Colonic mucosa (tissue), 4 donors: ENCODE measurements at regions not wholly inside any gene's neighbourhood (a gene's known extent, or its start where the extent isn't known, plus 50 kb on each side); places are given as distances from the start of the nearest gene placed in this dataset.

Source experiments
- DNase-seq: peaks from one replicate; pipeline ENCODE4 v3.0.0-alpha.2; 2020
- H3K27ac ChIP-seq: fragments of 200-600 bp; one replicate; pipeline ENCODE4 v1.8.0; 2021
- H3K27me3 ChIP-seq: fragments of 200-600 bp; one replicate; pipeline ENCODE4 v1.8.0; 2021
- H3K36me3 ChIP-seq: fragments of 200-600 bp; one replicate; pipeline ENCODE4 v1.8.0; 2021
- H3K4me1 ChIP-seq: fragments of 200-600 bp; one replicate; pipeline ENCODE4 v1.8.0; 2021; ENCODE audit warnings: mild to moderate bottlenecking
- H3K4me3 ChIP-seq: fragments of 200-600 bp; one replicate; pipeline ENCODE4 v1.8.0; 2021
- H3K9ac ChIP-seq, 2 donors: one replicate each; pipeline ENCODE4 v1.7.0; 2013; ENCODE audit warnings: control low read depth in 2 of 2, low read depth in 2 of 2, low read length in 2 of 2
- H3K9me3 ChIP-seq: fragments of 200-600 bp; one replicate; pipeline ENCODE4 v1.8.0; 2021
- intact Hi-C: fragments of 100-400 bp; cut with DNase I; formaldehyde crosslinking; loops from one replicate; pipeline ENCODE4 v1.14.1; 2022
- TF ChIP-seq, protein P1 (sequence below): fragments of 200-600 bp; IDR thresholded peaks from one replicate; pipeline ENCODE4 v1.8.0; 2022; ENCODE audit warnings: antibody characterized with exemption, mild to moderate bottlenecking
- donor health status: healthy.
- donor health status: DM: no; HTN: no; CAD: no.
- donor health status: DM: no; HTN: no; CAD: no.

DNA sequence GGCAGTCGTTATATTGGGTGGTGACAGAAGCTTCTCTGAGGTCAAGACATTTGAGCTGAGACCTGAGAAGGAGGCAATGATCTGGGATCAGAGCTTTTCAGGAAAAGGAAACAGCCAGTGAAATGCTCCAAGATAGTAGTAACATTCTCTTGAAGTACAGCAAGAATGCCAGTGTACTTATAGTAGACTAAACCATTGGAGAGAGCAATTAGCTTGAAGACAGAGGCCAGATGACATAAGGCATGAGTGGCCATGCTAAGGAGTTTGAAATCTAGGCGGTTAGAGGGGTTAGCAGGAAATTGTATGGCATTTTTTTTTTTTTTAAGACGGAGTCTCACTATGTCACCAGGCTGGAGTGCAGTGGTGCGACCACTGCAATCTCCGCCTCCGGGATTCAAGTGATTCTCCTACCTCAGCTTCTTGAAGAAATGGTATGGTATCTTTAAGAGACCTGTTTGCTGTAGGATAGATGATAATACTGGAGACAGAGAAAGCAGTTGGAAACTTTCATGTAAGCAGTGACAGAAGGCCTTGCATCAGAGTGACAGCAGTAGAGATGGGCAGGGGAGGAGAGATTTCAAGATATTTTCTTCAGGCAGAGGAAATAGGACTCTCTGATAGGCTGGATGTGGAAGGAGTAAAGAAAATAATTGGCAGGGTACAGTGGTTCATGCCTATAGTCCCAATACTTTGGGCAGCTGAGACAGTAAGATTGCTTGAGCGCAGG is 482.2 kb upstream of the PAPPA start:
- no peaks in the 10 kb centered on the region for H3K36me3 ChIP-seq
- no peaks in the 10 kb centered on the region for H3K9me3 ChIP-seq
- H3K4me3 ChIP-seq = no peak overlapping the region
- no peaks in the 10 kb centered on the region for H3K4me1 ChIP-seq
- intact Hi-C loops = no loop called here
- H3K9ac ChIP-seq = no peak overlapping the region
- H3K27me3 ChIP-seq = no peaks in the 10 kb centered on the region
- TF ChIP-seq, protein P1, sequence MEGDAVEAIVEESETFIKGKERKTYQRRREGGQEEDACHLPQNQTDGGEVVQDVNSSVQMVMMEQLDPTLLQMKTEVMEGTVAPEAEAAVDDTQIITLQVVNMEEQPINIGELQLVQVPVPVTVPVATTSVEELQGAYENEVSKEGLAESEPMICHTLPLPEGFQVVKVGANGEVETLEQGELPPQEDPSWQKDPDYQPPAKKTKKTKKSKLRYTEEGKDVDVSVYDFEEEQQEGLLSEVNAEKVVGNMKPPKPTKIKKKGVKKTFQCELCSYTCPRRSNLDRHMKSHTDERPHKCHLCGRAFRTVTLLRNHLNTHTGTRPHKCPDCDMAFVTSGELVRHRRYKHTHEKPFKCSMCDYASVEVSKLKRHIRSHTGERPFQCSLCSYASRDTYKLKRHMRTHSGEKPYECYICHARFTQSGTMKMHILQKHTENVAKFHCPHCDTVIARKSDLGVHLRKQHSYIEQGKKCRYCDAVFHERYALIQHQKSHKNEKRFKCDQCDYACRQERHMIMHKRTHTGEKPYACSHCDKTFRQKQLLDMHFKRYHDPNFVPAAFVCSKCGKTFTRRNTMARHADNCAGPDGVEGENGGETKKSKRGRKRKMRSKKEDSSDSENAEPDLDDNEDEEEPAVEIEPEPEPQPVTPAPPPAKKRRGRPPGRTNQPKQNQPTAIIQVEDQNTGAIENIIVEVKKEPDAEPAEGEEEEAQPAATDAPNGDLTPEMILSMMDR = no peak
- no peak overlapping the region for H3K27ac ChIP-seq
- no peak for DNase-seq

DNA sequence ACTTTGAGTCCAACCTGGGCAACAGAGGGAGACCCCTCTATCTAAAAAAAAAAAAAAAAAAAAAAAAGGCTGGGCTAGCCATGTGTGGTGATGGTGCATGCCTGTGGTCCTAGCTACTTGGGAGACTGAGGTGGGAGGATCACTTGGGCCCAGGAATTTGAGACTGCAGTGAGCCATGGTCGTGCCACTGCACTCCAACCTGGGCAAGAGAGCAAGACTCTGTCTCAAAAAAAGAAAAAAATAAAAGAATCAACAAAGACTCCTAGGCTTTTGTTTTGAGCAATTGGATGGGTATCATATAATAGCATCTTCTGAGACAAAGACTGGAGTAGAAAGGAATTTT is 481.7 kb upstream of the PAPPA start:
- intact Hi-C loops = no loop called here
- H3K36me3 ChIP-seq = no peaks in the 10 kb centered on the region
- no peak overlapping the region for H3K27ac ChIP-seq
- no peak overlapping the region for H3K9ac ChIP-seq
- H3K9me3 ChIP-seq = no peaks in the 10 kb centered on the region
- H3K4me3 ChIP-seq = no peak overlapping the region
- no peak for DNase-seq
- no peaks in the 10 kb centered on the region for H3K27me3 ChIP-seq
- H3K4me1 ChIP-seq = no peaks in the 10 kb centered on the region
- TF ChIP-seq, protein P1 = no peak

DNA sequence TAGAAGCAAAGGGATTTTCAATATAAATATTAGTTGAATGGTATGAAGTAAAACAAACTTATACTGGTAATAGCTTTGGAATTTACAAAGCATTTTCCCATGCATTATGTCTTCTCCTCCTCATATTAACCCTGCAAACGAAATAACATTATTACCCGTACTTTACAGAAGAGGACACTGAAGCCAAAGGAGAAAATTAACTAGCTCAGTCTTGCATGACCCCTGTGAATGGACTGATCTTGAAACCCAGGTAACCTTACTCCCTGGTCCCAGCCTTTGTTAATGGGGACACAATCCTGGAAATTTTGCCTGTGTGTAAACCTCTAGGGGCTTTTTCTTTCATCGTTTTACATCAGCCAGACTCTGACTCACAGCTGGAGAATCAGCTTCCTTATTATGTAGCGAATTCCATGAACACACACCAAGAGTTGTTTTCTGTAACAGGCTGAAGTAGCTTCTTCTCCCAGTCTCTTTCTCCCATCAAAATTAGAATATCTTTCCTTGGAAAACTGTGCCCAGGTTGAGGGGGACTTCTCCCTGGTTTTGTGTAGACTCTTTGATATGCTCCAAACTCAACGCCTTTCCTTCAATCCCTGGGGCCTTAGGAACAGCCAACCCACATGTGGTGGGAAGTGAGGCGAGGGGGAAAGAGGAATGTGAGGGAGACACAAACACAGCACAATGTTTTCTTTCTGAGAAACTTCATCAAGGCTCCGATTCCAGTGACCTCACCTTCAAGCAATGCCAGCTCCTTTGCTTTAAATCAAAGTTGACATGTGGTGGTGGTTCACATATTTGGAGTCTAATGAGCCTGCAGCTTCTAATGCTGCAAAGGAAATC is 480.9 kb upstream of the PAPPA start:
- H3K36me3 ChIP-seq = no peaks in the 10 kb centered on the region
- no peak overlapping the region for H3K4me3 ChIP-seq
- DNase-seq = no peak
- no peaks in the 10 kb centered on the region for H3K4me1 ChIP-seq
- H3K9ac ChIP-seq = no peak overlapping the region
- no peaks in the 10 kb centered on the region for H3K9me3 ChIP-seq
- no peak overlapping the region for H3K27ac ChIP-seq
- TF ChIP-seq, protein P1 = no peak
- H3K27me3 ChIP-seq = no peaks in the 10 kb centered on the region
- intact Hi-C loops = no loop called here

DNA sequence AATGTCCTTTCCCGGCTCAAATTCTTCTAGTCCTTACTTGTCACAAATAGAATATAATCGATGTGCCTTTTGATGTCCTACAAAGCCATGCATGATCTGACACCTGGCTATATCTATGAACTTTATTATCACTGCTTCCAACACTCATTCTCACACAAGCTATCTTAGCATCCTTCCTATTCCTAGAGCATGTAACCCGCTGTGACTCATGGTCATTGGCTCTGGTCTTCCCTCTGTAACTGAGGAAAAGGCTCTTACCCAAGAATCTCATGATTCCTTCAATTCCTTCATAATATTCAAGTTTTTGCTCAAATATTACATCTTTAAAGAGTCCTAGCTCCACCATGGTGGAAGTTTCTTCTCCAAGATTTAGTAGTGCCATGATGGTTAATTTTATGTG is 480.0 kb upstream of the PAPPA start:
- no peaks in the 10 kb centered on the region for H3K36me3 ChIP-seq
- no peaks in the 10 kb centered on the region for H3K4me1 ChIP-seq
- TF ChIP-seq, protein P1 = no peak
- intact Hi-C loops = no loop called here
- H3K27me3 ChIP-seq = no peaks in the 10 kb centered on the region
- no peak overlapping the region for H3K4me3 ChIP-seq
- no peaks in the 10 kb centered on the region for H3K9me3 ChIP-seq
- H3K27ac ChIP-seq = no peak overlapping the region
- no peak overlapping the region for H3K9ac ChIP-seq
- no peak for DNase-seq

DNA sequence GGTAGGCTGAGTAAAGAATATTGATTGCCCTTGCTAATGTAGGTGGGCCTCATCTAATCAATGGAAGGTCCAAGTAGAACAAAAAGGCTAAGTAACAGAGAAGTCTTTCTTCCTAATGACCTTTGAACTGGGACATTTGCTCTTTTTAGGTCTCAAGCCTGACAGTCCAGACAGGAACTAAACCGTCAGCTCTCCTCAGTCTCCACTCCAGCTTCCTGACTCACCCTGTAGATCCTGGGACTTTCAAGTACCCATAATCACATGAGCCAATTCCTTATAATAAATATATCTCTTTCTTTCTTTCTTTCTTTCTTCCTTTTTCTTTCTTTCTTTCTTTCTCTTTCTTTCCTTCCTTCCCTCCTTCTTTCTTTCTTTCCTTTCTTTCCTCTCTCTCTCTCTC is 479.5 kb upstream of the PAPPA start:
- no peak overlapping the region for H3K27ac ChIP-seq
- intact Hi-C loops = no loop called here
- TF ChIP-seq, protein P1 = no peak

More for the DNA sequence above, 479.5 kb upstream of the PAPPA start:
- Histone ChIP-seq H3K4me1 (no peaks in the 10 kb centered on the region), H3K9ac (no peak overlapping the region), H3K4me3 (no peak overlapping the region), H3K27me3 (no peaks in the 10 kb centered on the region), H3K36me3 (no peaks in the 10 kb centered on the region), H3K9me3 (no peaks in the 10 kb centered on the region)
- no peak for DNase-seq
